Esophagus squamous epithelium (tissue), 5 donors: ENCODE measurements at regions not wholly inside any gene's neighbourhood (a gene's known extent, or its start where the extent isn't known, plus 50 kb on each side); places are given as distances from the start of the nearest gene placed in this dataset.

Experiments used
- DNase-seq: peaks from one replicate; lab custom pipeline; 2025; lab: John Stamatoyannopoulos, UW
- H3K27ac ChIP-seq, 4 donors: fragments of 200-600 bp; sonication (generic); one replicate each; pipeline ENCODE4 v1.5.1; 2016 to 2019; ENCODE audit warnings: mild to moderate bottlenecking in 1 of 4
- H3K27me3 ChIP-seq, 4 donors: fragments of 200-600 bp; sonication (generic); 1 replicate in 3 of 4; 2 replicates in 1 of 4; pipeline versions ENCODE4 v1.5.1 to v1.6.0; 2017 to 2021; ENCODE audit warnings: antibody characterized with exemption in 1 of 4
- H3K36me3 ChIP-seq, 3 donors: fragments of 200-600 bp; sonication (generic); one replicate each; pipeline ENCODE4 v1.5.1; 2016 to 2019
- H3K4me1 ChIP-seq, 3 donors: fragments of 200-600 bp; sonication (generic); one replicate each; pipeline ENCODE4 v1.5.1; 2017 to 2019
- H3K4me3 ChIP-seq, 4 donors: fragments of 200-600 bp; sonication (generic); 1 replicate in 3 of 4; 2 replicates in 1 of 4; pipeline ENCODE4 v1.5.1; 2016 to 2019; ENCODE audit warnings: mild to moderate bottlenecking in 2 of 4, moderate library complexity in 1 of 4
- H3K9me3 ChIP-seq, 3 donors: fragments of 200-600 bp; sonication (generic); one replicate each; pipeline ENCODE4 v1.5.1; 2016 to 2019
- POLR2A ChIP-seq, 4 donors: fragments of 450-650 bp; IDR thresholded peaks; one replicate each; pipeline ENCODE4 v1.6.1; 2017; ENCODE audit warnings: antibody characterized with exemption in 4 of 4, mild to moderate bottlenecking in 4 of 4, moderate library complexity in 3 of 4
- WGBS, 2 donors: methylation state at CpG; one replicate each; pipeline ENCODE4 v1.1.5; 2018; 5-methylcytosine and 5-hydroxymethylcytosine counted together
- intact Hi-C: fragments of 100-400 bp; cut with DNase I; formaldehyde crosslinking; loops from one replicate; pipeline ENCODE4 v1.15.0; 2022
- TF ChIP-seq, protein P1 (sequence below), 6 experiments: fragments of 450-650 bp in 4 of 6; fragments of 200-600 bp in 2 of 6; sonication (generic) in 2 of 6; IDR thresholded peaks; one replicate each; pipeline ENCODE4 v1.5.1; 2016 to 2019; ENCODE audit warnings: antibody characterized with exemption in 6 of 6, mild to moderate bottlenecking in 4 of 6, moderate library complexity in 4 of 6
- donor health status: DM: yes; HTN: yes; CAD: no.

DNA sequence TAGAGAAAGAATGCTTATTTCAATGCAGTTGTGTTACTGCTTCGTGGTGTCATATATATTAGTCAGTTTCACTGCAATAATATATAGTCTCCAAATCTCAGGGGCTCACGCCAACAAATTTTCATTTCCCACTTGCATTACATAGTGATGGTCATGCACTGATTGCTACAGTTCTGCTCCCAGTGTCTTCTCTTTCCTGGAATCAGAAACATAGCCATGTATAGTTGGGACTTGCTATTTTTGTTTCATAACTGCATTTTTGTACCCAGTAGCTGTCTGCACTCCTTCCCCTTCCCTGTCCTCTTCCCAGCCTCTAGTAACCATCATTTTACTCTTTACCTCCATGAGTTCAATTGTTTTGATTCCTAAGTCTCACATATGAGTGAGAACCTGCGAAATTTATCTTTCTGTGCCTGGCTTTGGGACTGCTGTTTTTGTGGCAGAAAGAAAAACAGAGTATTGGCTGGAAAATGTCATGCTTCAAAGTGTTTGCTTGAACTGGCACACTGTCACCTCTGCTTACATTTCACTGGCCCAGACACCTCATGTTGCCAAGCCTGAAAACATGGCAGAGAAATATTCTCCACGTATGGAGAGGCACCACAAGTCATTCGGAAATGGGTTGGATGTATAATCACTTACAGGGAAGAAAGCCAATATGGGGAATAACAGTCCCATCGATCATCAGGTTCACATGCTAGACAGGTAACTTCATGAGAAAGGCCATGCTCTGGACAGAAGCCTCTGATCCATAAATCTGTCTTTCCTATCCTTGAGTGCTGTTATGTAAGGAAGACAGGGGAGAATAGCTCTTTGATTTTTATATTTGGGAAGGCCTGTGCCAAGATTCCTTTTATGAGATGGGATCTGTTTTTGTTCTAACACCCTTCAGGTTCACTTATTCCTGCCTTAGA, 60.4 kb upstream of the BACH1 start:
- WGBS, 2 donors, result 41 to 49% methylated on average over 6 of the region's 6 CpGs
- H3K36me3 ChIP-seq, result no peaks in the 10 kb centered on the region
- DNase-seq, result no peak
- no peaks in the 10 kb centered on the region for H3K27me3 ChIP-seq
- H3K9me3 ChIP-seq, result no peaks in the 10 kb centered on the region
- H3K27ac ChIP-seq, result peak overlapping the region in 3 of 4 donors; percentile 36 to 71 (median 58)
- intact Hi-C loops, result no loop called here
- no peak for TF ChIP-seq POLR2A (IDR thresholded peaks at IDR 0.05)
- TF ChIP-seq, protein P1, sequence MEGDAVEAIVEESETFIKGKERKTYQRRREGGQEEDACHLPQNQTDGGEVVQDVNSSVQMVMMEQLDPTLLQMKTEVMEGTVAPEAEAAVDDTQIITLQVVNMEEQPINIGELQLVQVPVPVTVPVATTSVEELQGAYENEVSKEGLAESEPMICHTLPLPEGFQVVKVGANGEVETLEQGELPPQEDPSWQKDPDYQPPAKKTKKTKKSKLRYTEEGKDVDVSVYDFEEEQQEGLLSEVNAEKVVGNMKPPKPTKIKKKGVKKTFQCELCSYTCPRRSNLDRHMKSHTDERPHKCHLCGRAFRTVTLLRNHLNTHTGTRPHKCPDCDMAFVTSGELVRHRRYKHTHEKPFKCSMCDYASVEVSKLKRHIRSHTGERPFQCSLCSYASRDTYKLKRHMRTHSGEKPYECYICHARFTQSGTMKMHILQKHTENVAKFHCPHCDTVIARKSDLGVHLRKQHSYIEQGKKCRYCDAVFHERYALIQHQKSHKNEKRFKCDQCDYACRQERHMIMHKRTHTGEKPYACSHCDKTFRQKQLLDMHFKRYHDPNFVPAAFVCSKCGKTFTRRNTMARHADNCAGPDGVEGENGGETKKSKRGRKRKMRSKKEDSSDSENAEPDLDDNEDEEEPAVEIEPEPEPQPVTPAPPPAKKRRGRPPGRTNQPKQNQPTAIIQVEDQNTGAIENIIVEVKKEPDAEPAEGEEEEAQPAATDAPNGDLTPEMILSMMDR (IDR thresholded peaks at IDR 0.05), result no peak
- peaks cover 13 to 33% (median 23%) of the 10 kb centered on the region in 3 donors for H3K4me1 ChIP-seq
- no peak overlapping the region for H3K4me3 ChIP-seq

DNA sequence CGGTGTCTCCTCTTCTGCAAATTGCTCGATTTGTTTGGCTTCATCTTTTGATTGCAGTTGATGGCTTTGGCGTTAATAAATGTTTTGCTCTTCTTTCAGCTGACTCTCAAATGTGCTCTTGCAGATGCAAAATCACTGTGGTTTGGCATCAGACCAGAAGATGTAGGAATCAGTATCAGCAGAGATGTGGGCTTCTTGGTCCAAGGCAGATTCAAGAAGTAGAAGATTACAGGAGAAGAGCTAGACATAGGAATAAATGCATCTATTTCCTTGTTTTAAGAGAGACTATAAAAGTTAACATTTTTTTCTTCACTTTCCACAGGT, 59.8 kb upstream of the BACH1 start:
- no peaks in the 10 kb centered on the region for H3K36me3 ChIP-seq
- peak overlapping the region in 1 of 4 donors; percentile 71 for H3K27ac ChIP-seq
- no peak for TF ChIP-seq POLR2A (IDR thresholded peaks at IDR 0.05)
- TF ChIP-seq, protein P1 (IDR thresholded peaks at IDR 0.05), result no peak

DNA sequence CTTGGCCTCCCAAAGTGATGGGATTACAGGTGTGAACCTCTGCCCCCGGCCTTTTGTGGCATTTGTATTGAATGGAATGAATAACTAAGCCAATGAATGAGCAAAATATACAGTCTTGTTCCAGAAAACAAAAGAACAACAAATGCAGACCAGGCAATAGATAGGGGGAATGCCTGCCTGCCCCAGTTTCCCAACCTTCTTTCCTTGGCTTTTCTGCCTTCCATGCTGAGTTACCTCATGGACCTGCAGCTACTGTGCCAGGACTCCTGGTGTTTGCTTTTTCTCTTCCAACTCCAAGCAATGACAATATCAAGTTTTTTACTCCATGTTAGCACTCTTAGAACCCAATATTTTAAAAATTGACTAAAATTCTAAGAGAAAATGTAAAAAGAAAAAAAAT, 58.6 kb upstream of the BACH1 start:
- Histone ChIP-seq H3K4me1 (peaks cover 13 to 39% (median 26%) of the 10 kb centered on the region in 3 donors), H3K4me3 (no peak overlapping the region), H3K9me3 (no peaks in the 10 kb centered on the region), H3K36me3 (no peaks in the 10 kb centered on the region), H3K27ac (no peak overlapping the region), H3K27me3 (no peaks in the 10 kb centered on the region)
- intact Hi-C loops, result no loop called here
- DNase-seq, result no peak
- no peak for TF ChIP-seq POLR2A (IDR thresholded peaks at IDR 0.05)
- TF ChIP-seq, protein P1 (IDR thresholded peaks at IDR 0.05), result no peak
- 71 to 100% methylated on average over 1 of the region's 1 CpG for WGBS, 2 donors

More for the DNA sequence above, 59.8 kb upstream of the BACH1 start:
- intact Hi-C loops, result no loop called here
- H3K4me1 ChIP-seq, result peaks cover 13 to 33% (median 23%) of the 10 kb centered on the region in 3 donors
- no peaks in the 10 kb centered on the region for H3K27me3 ChIP-seq
- no peaks in the 10 kb centered on the region for H3K9me3 ChIP-seq
- 37 to 47% methylated on average over 3 of the region's 3 CpGs for WGBS, 2 donors
- no peak overlapping the region for H3K4me3 ChIP-seq
- no peak for DNase-seq

DNA sequence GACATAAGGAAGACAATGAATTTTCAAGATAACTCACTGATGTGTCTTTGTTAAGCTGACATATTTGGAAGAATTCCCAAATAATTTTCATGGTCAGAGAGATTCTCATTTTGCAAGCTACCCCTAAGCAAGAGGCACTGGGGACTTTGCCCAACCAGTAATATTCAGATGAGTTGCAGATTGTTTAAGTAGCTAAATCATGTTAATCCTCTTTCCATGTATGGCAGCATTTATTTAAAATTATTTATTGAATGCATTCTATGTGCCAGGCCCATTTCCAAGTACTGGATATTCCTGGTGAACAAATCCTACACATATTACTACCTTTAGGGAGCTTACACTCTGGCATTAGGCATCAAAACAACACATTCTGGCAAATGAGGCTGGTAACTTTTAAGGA, 56.5 kb upstream of the BACH1 start:
- H3K27ac ChIP-seq, result no peak overlapping the region
- peaks cover 7 to 36% (median 20%) of the 10 kb centered on the region in 3 donors for H3K4me1 ChIP-seq
- intact Hi-C loops, result no loop called here
- H3K36me3 ChIP-seq, result no peaks in the 10 kb centered on the region
- H3K27me3 ChIP-seq, result no peaks in the 10 kb centered on the region
- DNase-seq, result no peak
- H3K4me3 ChIP-seq, result no peak overlapping the region
- H3K9me3 ChIP-seq, result no peaks in the 10 kb centered on the region
- TF ChIP-seq, protein P1 (IDR thresholded peaks at IDR 0.05), result no peak
- no peak for TF ChIP-seq POLR2A (IDR thresholded peaks at IDR 0.05)

DNA sequence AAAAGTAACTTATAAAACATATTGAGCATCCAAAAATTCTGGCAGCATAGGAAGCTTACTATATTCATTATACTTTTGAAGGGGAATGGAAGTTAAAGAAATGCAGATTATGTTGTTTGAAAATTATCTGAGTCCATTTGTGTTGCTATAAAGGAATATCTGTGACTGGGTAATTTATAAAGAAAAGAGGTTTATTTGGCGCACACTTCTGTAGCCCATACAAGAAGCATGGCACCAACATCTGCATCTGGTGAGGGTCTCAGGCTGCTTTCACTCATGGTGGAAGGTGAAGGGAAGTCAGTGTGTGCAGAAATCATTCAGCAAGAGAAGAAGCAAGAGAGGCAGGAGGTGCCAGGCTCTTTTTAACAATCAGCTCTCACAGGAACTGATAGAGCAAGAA, 55.5 kb upstream of the BACH1 start:
- DNase-seq, result no peak
- no peak for TF ChIP-seq POLR2A (IDR thresholded peaks at IDR 0.05)
- TF ChIP-seq, protein P1 (IDR thresholded peaks at IDR 0.05), result no peak
- no peaks in the 10 kb centered on the region for H3K9me3 ChIP-seq
- 92 to 100% methylated on average over 1 of the region's 1 CpG for WGBS, 2 donors
- H3K27ac ChIP-seq, result no peak overlapping the region
- H3K27me3 ChIP-seq, result no peaks in the 10 kb centered on the region
- no peaks in the 10 kb centered on the region for H3K36me3 ChIP-seq
- H3K4me3 ChIP-seq, result no peak overlapping the region
- peaks cover 0 to 26% (median 11%) of the 10 kb centered on the region in 3 donors for H3K4me1 ChIP-seq
- intact Hi-C loops, result no loop called here
